ENCODE measurements at regions not wholly inside any gene's neighbourhood (a gene's known extent, or its start where the extent isn't known, plus 50 kb on each side); places are given as distances from the start of the nearest gene placed in this dataset.

GRCh38 chr2:129004940-129005490 is 686.3 kb upstream of the HS6ST1 start:
- Histone ChIP-seq H3K27me3 (ENCODE audit: low read depth, low read length) (no peaks in the 10 kb centered on the region), H3K4me1 (ENCODE audit: low read length) (no peaks in the 10 kb centered on the region), H3K79me2 (ENCODE audit: low read length) (no peaks in the 10 kb centered on the region), H2AFZ (ENCODE audit: low read depth, low read length) (no peak overlapping the region), H3K4me3 (ENCODE audit: low read length) (no peak overlapping the region), H3K36me3 (replicated peaks; ENCODE audit: low read depth, low read length) (no peaks in the 10 kb centered on the region), H3K9ac (ENCODE audit: low read length) (no peak overlapping the region), H3K4me2 (ENCODE audit: low read length) (no peak overlapping the region), H3K27ac (ENCODE audit: low read length) (no peak overlapping the region), H3K9me3 (ENCODE audit: insufficient read depth, low read length) (no peaks in the 10 kb centered on the region), H4K20me1 (ENCODE audit: insufficient read depth, low read length) (no peaks in the 10 kb centered on the region)
- TF ChIP-seq, protein P1, sequence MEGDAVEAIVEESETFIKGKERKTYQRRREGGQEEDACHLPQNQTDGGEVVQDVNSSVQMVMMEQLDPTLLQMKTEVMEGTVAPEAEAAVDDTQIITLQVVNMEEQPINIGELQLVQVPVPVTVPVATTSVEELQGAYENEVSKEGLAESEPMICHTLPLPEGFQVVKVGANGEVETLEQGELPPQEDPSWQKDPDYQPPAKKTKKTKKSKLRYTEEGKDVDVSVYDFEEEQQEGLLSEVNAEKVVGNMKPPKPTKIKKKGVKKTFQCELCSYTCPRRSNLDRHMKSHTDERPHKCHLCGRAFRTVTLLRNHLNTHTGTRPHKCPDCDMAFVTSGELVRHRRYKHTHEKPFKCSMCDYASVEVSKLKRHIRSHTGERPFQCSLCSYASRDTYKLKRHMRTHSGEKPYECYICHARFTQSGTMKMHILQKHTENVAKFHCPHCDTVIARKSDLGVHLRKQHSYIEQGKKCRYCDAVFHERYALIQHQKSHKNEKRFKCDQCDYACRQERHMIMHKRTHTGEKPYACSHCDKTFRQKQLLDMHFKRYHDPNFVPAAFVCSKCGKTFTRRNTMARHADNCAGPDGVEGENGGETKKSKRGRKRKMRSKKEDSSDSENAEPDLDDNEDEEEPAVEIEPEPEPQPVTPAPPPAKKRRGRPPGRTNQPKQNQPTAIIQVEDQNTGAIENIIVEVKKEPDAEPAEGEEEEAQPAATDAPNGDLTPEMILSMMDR (IDR thresholded peaks at IDR 0.05; ENCODE audit: low read depth, low read length) = no peak

- Histone ChIP-seq H3K4me3 (ENCODE audit: low read length) (no peak overlapping the region), H3K36me3 (replicated peaks; ENCODE audit: low read depth, low read length) (no peaks in the 10 kb centered on the region), H3K27me3 (ENCODE audit: low read depth, low read length) (no peaks in the 10 kb centered on the region), H3K9me3 (ENCODE audit: insufficient read depth, low read length) (no peaks in the 10 kb centered on the region), H3K4me2 (ENCODE audit: low read length) (no peak overlapping the region), H3K27ac (ENCODE audit: low read length) (no peak overlapping the region), H3K9ac (ENCODE audit: low read length) (no peak overlapping the region), H4K20me1 (ENCODE audit: insufficient read depth, low read length) (no peaks in the 10 kb centered on the region), H3K79me2 (ENCODE audit: low read length) (no peaks in the 10 kb centered on the region), H3K4me1 (ENCODE audit: low read length) (no peaks in the 10 kb centered on the region), H2AFZ (ENCODE audit: low read depth, low read length) (no peak overlapping the region)
- TF ChIP-seq EZH2phosphoT487 (IDR thresholded peaks at IDR 0.05; ENCODE audit: low read depth) = no peak
- TF ChIP-seq, protein P1 (IDR thresholded peaks at IDR 0.05; ENCODE audit: low read depth, low read length) = no peak
Observed at GRCh38 chr2:129006135-129006886, 687.6 kb upstream of the HS6ST1 start.

DNA sequence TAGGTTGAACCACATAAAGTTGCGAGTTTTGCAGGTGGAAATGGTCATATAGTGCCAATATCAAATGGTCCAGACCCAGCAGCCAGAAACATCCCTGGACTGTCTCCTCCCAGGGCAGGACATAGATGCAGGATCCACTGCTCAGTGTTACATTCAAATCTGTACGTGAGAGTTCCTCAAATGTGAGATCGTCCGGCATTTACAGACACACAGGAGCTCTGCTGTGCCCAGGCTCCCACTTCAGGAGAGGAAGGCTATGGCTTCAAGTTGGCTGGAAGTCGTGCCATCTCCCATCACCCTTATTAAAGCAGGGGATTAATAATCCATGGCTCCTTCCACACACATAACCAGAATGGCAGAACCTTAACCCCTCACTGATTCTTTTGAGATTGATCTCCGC is 688.2 kb upstream of the HS6ST1 start:
- no peak overlapping the region for H3K27ac ChIP-seq (ENCODE audit: low read length)
- H3K4me2 ChIP-seq (ENCODE audit: low read length) = no peak overlapping the region
- no peak overlapping the region for H3K9ac ChIP-seq (ENCODE audit: low read length)
- no peaks in the 10 kb centered on the region for H4K20me1 ChIP-seq (ENCODE audit: insufficient read depth, low read length)
- H3K4me1 ChIP-seq (ENCODE audit: low read length) = no peaks in the 10 kb centered on the region
- no peaks in the 10 kb centered on the region for H3K9me3 ChIP-seq (ENCODE audit: insufficient read depth, low read length)
- no peak overlapping the region for H2AFZ ChIP-seq (ENCODE audit: low read depth, low read length)
- TF ChIP-seq, protein P1 (IDR thresholded peaks at IDR 0.05; ENCODE audit: low read depth, low read length) = no peak
- TF ChIP-seq EZH2phosphoT487 (IDR thresholded peaks at IDR 0.05; ENCODE audit: low read depth) = no peak
- no peak overlapping the region for H3K4me3 ChIP-seq (ENCODE audit: low read length)
- H3K27me3 ChIP-seq (ENCODE audit: low read depth, low read length) = no peaks in the 10 kb centered on the region
- H3K79me2 ChIP-seq (ENCODE audit: low read length) = no peaks in the 10 kb centered on the region
- no peaks in the 10 kb centered on the region for H3K36me3 ChIP-seq (replicated peaks; ENCODE audit: low read depth, low read length)

GRCh38 chr2:129008055-129008880 is 689.6 kb upstream of the HS6ST1 start:
- Histone ChIP-seq H3K36me3 (replicated peaks; ENCODE audit: low read depth, low read length) (no peaks in the 10 kb centered on the region), H3K4me3 (ENCODE audit: low read length) (no peak overlapping the region), H3K27ac (ENCODE audit: low read length) (no peak overlapping the region), H3K4me1 (ENCODE audit: low read length) (no peaks in the 10 kb centered on the region), H2AFZ (ENCODE audit: low read depth, low read length) (no peak overlapping the region), H3K27me3 (ENCODE audit: low read depth, low read length) (peaks cover 3% of the 10 kb centered on the region; the same call in 1 of the 2 replicates), H3K9ac (ENCODE audit: low read length) (no peak overlapping the region), H3K4me2 (ENCODE audit: low read length) (no peak overlapping the region), H4K20me1 (ENCODE audit: insufficient read depth, low read length) (no peaks in the 10 kb centered on the region), H3K79me2 (ENCODE audit: low read length) (no peaks in the 10 kb centered on the region), H3K9me3 (ENCODE audit: insufficient read depth, low read length) (no peaks in the 10 kb centered on the region)
- TF ChIP-seq, protein P1 (IDR thresholded peaks at IDR 0.05; ENCODE audit: low read depth, low read length) = no peak
- TF ChIP-seq EZH2phosphoT487 (IDR thresholded peaks at IDR 0.05; ENCODE audit: low read depth) = no peak
